ENCODE measurements at regions not wholly inside any gene's neighbourhood (a gene's known extent, or its start where the extent isn't known, plus 50 kb on each side); places are given as distances from the start of the nearest gene placed in this dataset.

GRCh38 chr3:30131191-30131590 lies 475.2 kb upstream of the TGFBR2 start:
- ChIA-PET CTCF (ENCODE audit: partially characterized antibody) (no interaction called here), POLR2A (ENCODE audit: partially characterized antibody) (no interaction called here)
- Histone ChIP-seq H3K36me3 (ENCODE audit: control insufficient read depth in 2 of 4, insufficient read depth in 4 of 4, low read length in 3 of 4) (no peaks in the 10 kb centered on the region), H3K23me2 (ENCODE audit: low read depth, low read length) (peaks cover 1% of the 10 kb centered on the region; the same call in 1 of the 2 replicates), H2AK5ac (ENCODE audit: low read depth, low read length) (no peak overlapping the region), H3K4ac (replicated peaks; ENCODE audit: insufficient read length, low read depth, low read length) (no peak overlapping the region), H2AFZ (ENCODE audit: low read length) (no peak overlapping the region), H3K4me2 (ENCODE audit: insufficient read depth in 1 of 2, low read depth in 2 of 2, low read length in 2 of 2) (no peak overlapping the region), H3K9me3 (ENCODE audit: insufficient read depth in 2 of 2, low read depth in 1 of 2, low read length in 1 of 2) (peaks cover 0 to 5% of the 10 kb centered on the region in 2 experiments; a peak in 1 of 4 replicates), H3K23ac (ENCODE audit: insufficient read length) (no peak overlapping the region), H4K8ac (ENCODE audit: extremely low read depth, insufficient read depth, low read length) (no peak overlapping the region), H2BK120ac (replicated peaks; ENCODE audit: low read depth, low read length) (no peak overlapping the region), H3K56ac (replicated peaks; ENCODE audit: insufficient read length, low read depth, low read length) (no peak overlapping the region), H3K18ac (ENCODE audit: extremely low read depth, low read length) (no peak overlapping the region), H3K27ac (ENCODE audit: low read depth, low read length) (no peak overlapping the region), H3K27me3 (replicated peaks in 1 of 4; ENCODE audit: control insufficient read depth in 3 of 4, extremely low read depth in 1 of 4, insufficient read depth in 3 of 4, low read length in 3 of 4) (no peaks in the 10 kb centered on the region), H4K91ac (replicated peaks; ENCODE audit: insufficient read length, low read length) (no peak overlapping the region), H2BK15ac (ENCODE audit: low read length) (no peak overlapping the region), H2BK20ac (ENCODE audit: low read length) (no peak overlapping the region), H4K5ac (ENCODE audit: insufficient read length, low read depth, low read length) (no peak overlapping the region), H2BK12ac (ENCODE audit: low read depth, low read length) (no peak overlapping the region), H3K4me1 (replicated peaks in 1 of 4; ENCODE audit: control insufficient read depth in 3 of 4, insufficient read depth in 4 of 4, low read length in 3 of 4) (no peaks in the 10 kb centered on the region), H3K14ac (ENCODE audit: insufficient read length) (no peak overlapping the region), H3K79me2 (ENCODE audit: control insufficient read depth in 1 of 2, insufficient read depth in 2 of 2, low read length in 2 of 2) (no peaks in the 10 kb centered on the region), H3K79me1 (ENCODE audit: low read depth, low read length) (no peaks in the 10 kb centered on the region), H4K20me1 (replicated peaks in 1 of 2; ENCODE audit: control insufficient read depth in 1 of 2, insufficient read depth in 2 of 2, low read length in 2 of 2) (no peaks in the 10 kb centered on the region), H3K9ac (replicated peaks in 1 of 4; ENCODE audit: extremely low read depth in 1 of 4, low read depth in 3 of 4, low read length in 3 of 4) (no peak overlapping the region), H3K4me3 (ENCODE audit: extremely low read depth in 1 of 4, insufficient read depth in 2 of 4, low read depth in 3 of 4, low read length in 4 of 4) (no peak overlapping the region), H2BK5ac (ENCODE audit: low read depth, low read length) (no peak overlapping the region)
- WGBS, 2 experiments (ENCODE audit: extremely low coverage in 1 of 2, insufficient coverage in 1 of 2, insufficient read length in 1 of 2, insufficient replicate concordance in 2 of 2, low coverage in 1 of 2, low lambda C conversion rate in 2 of 2, missing lambda C conversion rate in 1 of 2), result 96% methylated on average over 4 of the region's 4 CpGs; no CpG with 5 or more reads in 1 of the 2 experiments
- FAIRE-seq (no peak), DNase-seq (ENCODE audit: low read depth in 1 of 2, low spot score in 2 of 2) (no peak)
- TF ChIP-seq CTBP2 (IDR thresholded peaks at IDR 0.05; ENCODE audit: borderline replicate concordance, insufficient read depth, insufficient read length, low read length) (no peak), BRCA1 (IDR thresholded peaks at IDR 0.05; ENCODE audit: low read depth, low read length) (no peak), CHD2 (IDR thresholded peaks at IDR 0.05; ENCODE audit: low read length) (no peak), KDM5A (IDR thresholded peaks at IDR 0.05; ENCODE audit: low read length) (no peak), TAF1 (IDR thresholded peaks at IDR 0.05; ENCODE audit: low read depth, low read length) (no peak), CBX8 (IDR thresholded peaks at IDR 0.05; ENCODE audit: borderline replicate concordance, low read depth, low read length) (no peak), TCF12 (IDR thresholded peaks at IDR 0.05; ENCODE audit: low read depth, low read length) (no peak), RNF2 (IDR thresholded peaks at IDR 0.05; ENCODE audit: borderline replicate concordance, low read depth, low read length, missing control alignments, poor library complexity, severe bottlenecking) (no peak), FOSL1 (IDR thresholded peaks at IDR 0.05; ENCODE audit: insufficient read depth, low read depth, low read length) (no peak), EZH2 (IDR thresholded peaks at IDR 0.05; ENCODE audit: low read depth, low read length, severe bottlenecking) (no peak), ZNF274 (IDR thresholded peaks at IDR 0.05; ENCODE audit: borderline replicate concordance, extremely low read depth, low read length) (no peak), RBBP5 (IDR thresholded peaks at IDR 0.05; ENCODE audit: borderline replicate concordance, low read depth, low read length) (no peak), RXRA (IDR thresholded peaks at IDR 0.05; ENCODE audit: insufficient read depth, low read depth, low read length) (no peak), SUZ12 (IDR thresholded peaks at IDR 0.05; ENCODE audit: low read length) (no peak), TEAD4 (IDR thresholded peaks at IDR 0.05; ENCODE audit: low read depth, low read length) (no peak)
